HG03460 (cell line): ENCODE measurements at regions not wholly inside any gene's neighbourhood (a gene's known extent, or its start where the extent isn't known, plus 50 kb on each side); places are given as distances from the start of the nearest gene placed in this dataset.

Experiments
- ATAC-seq: cut with Tn5 transposase; IDR thresholded peaks from one replicate; pipeline ENCODE4 v1.9.1; 2021; ENCODE audit not compliant: unreplicated experiment

- ATAC-seq, result no peak
Measured at GRCh38 chr12:75581515-75581914, 70.1 kb upstream of the KRR1 start.

GRCh38 chr12:75579552-75579951 lies 68.1 kb upstream of the KRR1 start:
- ATAC-seq, result no peak

- ATAC-seq, result no peak
Measured at GRCh38 chr12:75578546-75578945, 67.1 kb upstream of the KRR1 start.

GRCh38 chr12:75577812-75578211 lies 66.4 kb upstream of the KRR1 start:
- no peak for ATAC-seq

- ATAC-seq, result no peak
Measured at GRCh38 chr12:75571656-75572205, 60.3 kb upstream of the KRR1 start.

- no peak for ATAC-seq
Measured at GRCh38 chr12:75571204-75571603, 59.8 kb upstream of the KRR1 start.

GRCh38 chr12:75568801-75569200 lies 57.4 kb upstream of the KRR1 start:
- ATAC-seq, result no peak

- ATAC-seq, result no peak
Measured at GRCh38 chr12:75568393-75568792, 57.0 kb upstream of the KRR1 start.

- no peak for ATAC-seq
Measured at GRCh38 chr12:75565795-75566194, 54.4 kb upstream of the KRR1 start.

- ATAC-seq, result no peak
Measured at GRCh38 chr12:75564852-75565251, 53.4 kb upstream of the KRR1 start.

GRCh38 chr12:75564398-75564797 lies 53.0 kb upstream of the KRR1 start:
- ATAC-seq, result no peak

GRCh38 chr12:75563351-75563750 lies 51.9 kb upstream of the KRR1 start:
- no peak for ATAC-seq

GRCh38 chr12:75561921-75562320 lies 50.5 kb upstream of the KRR1 start:
- no peak for ATAC-seq
